Breast epithelium (tissue), 4 donors: ENCODE measurements at regions not wholly inside any gene's neighbourhood (a gene's known extent, or its start where the extent isn't known, plus 50 kb on each side); places are given as distances from the start of the nearest gene placed in this dataset.

ENCODE experiments used
- DNase-seq, 2 donors: peaks; one replicate each; pipeline ENCODE4 v3.0.0-alpha.2; 2019; ENCODE audit warnings: low spot score in 2 of 2
- H3K27ac ChIP-seq, 2 donors: fragments of 200-600 bp; sonication (generic) in 1 of 2; one replicate each; pipeline ENCODE4 v1.5.1; 2016 to 2019; ENCODE audit warnings: mild to moderate bottlenecking in 1 of 2
- H3K27me3 ChIP-seq, 2 donors: fragments of 200-600 bp; sonication (generic) in 1 of 2; one replicate each; pipeline versions ENCODE4 v1.5.1 to v1.6.0; 2017 to 2019; ENCODE audit warnings: control low read depth in 1 of 2, mild to moderate bottlenecking in 1 of 2
- H3K36me3 ChIP-seq: fragments of 200-600 bp; one replicate; pipeline ENCODE4 v1.5.1; 2019
- H3K4me1 ChIP-seq, 2 donors: fragments of 200-600 bp; sonication (generic); one replicate each; pipeline ENCODE4 v1.5.1; 2016 to 2019; ENCODE audit warnings: control low read depth in 1 of 2
- H3K4me3 ChIP-seq, 3 donors: fragments of 200-600 bp; sonication (generic); 1 replicate in 2 of 3; 2 replicates in 1 of 3; pipeline ENCODE4 v1.5.1; 2016 to 2019; ENCODE audit warnings: mild to moderate bottlenecking in 3 of 3, moderate library complexity in 2 of 3
- H3K9me3 ChIP-seq, 2 donors: fragments of 200-600 bp; sonication (generic) in 1 of 2; one replicate each; pipeline ENCODE4 v1.5.1; 2016 to 2019; ENCODE audit warnings: control low read depth in 1 of 2
- POLR2A ChIP-seq: fragments of 450-650 bp; IDR thresholded peaks from one replicate; pipeline ENCODE4 v1.6.1; 2016; ENCODE audit warnings: antibody characterized with exemption, mild to moderate bottlenecking, moderate library complexity
- POLR2AphosphoS5 ChIP-seq, 3 donors: sonication (generic); formaldehyde crosslinking; IDR thresholded peaks; one replicate each; pipeline ENCODE4 v1.6.1; 2017; ENCODE audit warnings: antibody characterized with exemption in 3 of 3
- intact Hi-C: fragments of 100-400 bp; cut with DNase I; formaldehyde crosslinking; loops from one replicate; pipeline ENCODE4 v1.15.1; 2023; ENCODE audit warnings: low total_unique reads
- TF ChIP-seq, protein P1 (sequence below), 3 donors: fragments of 450-650 bp; IDR thresholded peaks; one replicate each; pipeline ENCODE4 v1.5.1; 2016 to 2017; ENCODE audit warnings: antibody characterized with exemption in 3 of 3, mild to moderate bottlenecking in 3 of 3, moderate library complexity in 3 of 3

DNA sequence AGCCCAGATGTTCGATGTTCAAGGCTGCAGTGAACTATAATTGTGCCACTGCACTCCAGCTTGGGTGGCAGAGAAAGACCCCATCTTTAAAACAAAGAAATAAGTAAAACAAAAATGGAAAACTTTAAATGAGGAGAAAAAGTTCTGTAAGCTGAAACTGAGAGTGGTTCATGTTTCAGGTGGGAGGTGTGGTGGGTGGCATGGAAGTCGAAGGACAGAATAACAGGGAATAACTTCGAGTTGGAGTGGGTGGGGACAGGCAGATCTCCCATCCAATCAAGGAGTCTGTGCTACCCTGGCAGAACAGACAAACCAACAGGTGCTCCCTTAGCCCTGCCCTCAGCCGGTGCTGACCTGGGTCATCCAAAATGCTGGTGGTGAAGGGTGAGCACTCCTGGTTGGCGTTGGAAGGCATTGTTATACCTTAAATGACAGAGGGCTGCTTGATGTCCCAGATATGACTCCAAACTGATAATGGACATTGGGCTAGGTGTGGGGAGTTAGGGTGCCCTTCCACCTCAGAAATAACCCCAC lies 328.4 kb downstream of the DYSF start:
- intact Hi-C loops: no loop called here

DNA sequence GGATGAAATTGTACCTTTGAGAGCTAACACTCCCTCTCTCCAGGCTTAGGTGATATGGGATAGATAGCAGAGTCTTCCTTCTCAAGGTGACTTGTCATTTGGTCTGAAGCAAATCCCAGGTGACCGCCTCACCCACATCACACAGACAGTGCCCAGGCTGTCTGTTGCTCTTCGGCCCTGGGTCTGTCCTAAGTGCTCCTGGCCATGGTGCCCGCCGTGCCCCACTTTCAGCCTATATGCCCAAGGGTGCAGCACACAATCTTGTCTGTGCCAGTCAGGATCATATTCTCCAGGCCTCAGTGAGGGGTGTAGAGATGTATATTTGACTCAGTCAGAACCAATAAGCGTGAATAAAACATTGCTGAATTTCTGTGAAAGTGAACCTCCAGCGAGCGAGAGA lies 326.8 kb downstream of the DYSF start:
- Histone ChIP-seq H3K27ac (no peak overlapping the region), H3K36me3 (no peaks in the 10 kb centered on the region), H3K4me3 (no peak overlapping the region), H3K9me3 (no peaks in the 10 kb centered on the region), H3K4me1 (no peaks in the 10 kb centered on the region), H3K27me3 (no peaks in the 10 kb centered on the region)
- intact Hi-C loops: no loop called here
- TF ChIP-seq, protein P1, sequence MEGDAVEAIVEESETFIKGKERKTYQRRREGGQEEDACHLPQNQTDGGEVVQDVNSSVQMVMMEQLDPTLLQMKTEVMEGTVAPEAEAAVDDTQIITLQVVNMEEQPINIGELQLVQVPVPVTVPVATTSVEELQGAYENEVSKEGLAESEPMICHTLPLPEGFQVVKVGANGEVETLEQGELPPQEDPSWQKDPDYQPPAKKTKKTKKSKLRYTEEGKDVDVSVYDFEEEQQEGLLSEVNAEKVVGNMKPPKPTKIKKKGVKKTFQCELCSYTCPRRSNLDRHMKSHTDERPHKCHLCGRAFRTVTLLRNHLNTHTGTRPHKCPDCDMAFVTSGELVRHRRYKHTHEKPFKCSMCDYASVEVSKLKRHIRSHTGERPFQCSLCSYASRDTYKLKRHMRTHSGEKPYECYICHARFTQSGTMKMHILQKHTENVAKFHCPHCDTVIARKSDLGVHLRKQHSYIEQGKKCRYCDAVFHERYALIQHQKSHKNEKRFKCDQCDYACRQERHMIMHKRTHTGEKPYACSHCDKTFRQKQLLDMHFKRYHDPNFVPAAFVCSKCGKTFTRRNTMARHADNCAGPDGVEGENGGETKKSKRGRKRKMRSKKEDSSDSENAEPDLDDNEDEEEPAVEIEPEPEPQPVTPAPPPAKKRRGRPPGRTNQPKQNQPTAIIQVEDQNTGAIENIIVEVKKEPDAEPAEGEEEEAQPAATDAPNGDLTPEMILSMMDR (IDR thresholded peaks at IDR 0.05): no peak
- no peak for TF ChIP-seq POLR2AphosphoS5 (IDR thresholded peaks at IDR 0.05)
- no peak for TF ChIP-seq POLR2A
- DNase-seq: no peak

More for the DNA sequence above, 328.4 kb downstream of the DYSF start:
- Histone ChIP-seq H3K9me3 (no peaks in the 10 kb centered on the region), H3K27ac (no peak overlapping the region), H3K27me3 (no peaks in the 10 kb centered on the region), H3K4me3 (no peak overlapping the region), H3K4me1 (no peaks in the 10 kb centered on the region), H3K36me3 (no peaks in the 10 kb centered on the region)
- DNase-seq: no peak
- TF ChIP-seq POLR2A: no peak
- TF ChIP-seq, protein P1 (IDR thresholded peaks at IDR 0.05): no peak

DNA sequence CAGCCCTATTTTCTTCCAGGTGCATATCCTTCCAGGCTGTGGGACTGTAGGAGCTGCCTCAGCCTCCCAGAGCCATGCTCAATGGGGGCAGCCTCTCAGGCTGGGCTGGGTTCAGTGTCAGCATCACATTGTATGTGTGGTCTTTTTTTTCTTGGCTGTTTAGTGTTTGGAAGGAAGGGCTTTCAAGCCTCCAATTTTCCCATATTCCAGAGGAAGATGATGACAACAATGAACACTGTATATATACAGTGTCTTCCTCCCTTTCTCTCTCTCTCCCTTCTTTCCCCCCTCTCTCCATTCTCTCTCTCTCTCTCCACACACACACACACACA lies 326.4 kb downstream of the DYSF start:
- Histone ChIP-seq H3K36me3 (no peaks in the 10 kb centered on the region), H3K27ac (no peak overlapping the region), H3K9me3 (no peaks in the 10 kb centered on the region), H3K4me3 (no peak overlapping the region), H3K4me1 (no peaks in the 10 kb centered on the region), H3K27me3 (no peaks in the 10 kb centered on the region)
- DNase-seq: no peak
- no peak for TF ChIP-seq POLR2AphosphoS5 (IDR thresholded peaks at IDR 0.05)
- TF ChIP-seq POLR2A: no peak
- TF ChIP-seq, protein P1 (IDR thresholded peaks at IDR 0.05): no peak
- intact Hi-C loops: no loop called here

DNA sequence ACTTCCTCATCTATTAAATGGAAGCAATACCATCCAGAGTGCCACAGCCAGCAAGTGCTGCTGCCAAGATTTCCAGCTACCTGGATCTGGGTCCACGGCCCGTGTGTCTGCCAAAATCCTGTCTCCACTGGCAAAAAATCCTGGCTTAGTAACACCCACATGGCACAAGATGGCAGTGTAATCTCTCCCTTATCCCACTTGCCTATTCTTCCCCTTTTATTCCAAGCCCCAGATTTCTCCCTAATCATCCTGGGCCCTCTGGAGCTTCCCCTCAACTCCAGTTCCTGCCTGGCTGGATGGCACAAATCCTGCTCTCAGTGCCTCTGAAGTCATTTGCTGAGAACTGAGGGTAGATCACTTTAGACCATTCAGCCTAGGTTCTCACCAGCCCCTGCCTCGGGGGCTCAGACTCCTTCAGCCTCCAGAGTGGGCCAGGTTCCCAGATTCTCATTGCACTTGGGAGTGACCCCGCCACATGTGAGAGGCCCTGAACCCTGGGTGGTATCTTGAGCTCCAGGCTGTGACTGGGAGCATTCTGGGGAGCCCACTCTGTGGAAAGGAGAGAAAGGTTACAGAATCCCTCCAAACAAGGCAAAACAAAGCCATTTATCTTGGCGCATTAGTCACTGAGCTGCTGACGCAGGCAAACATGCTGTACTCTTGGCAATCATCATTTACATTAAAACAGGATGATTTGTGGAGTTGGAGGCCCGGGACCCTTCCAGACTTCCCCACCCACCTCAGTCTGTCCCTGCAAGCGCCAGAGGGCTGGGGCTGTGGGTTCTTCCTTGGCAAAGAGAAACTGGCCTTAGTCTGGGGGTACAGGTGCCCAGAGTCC lies 325.8 kb downstream of the DYSF start:
- no peaks in the 10 kb centered on the region for H3K36me3 ChIP-seq
- intact Hi-C loops: no loop called here
- H3K9me3 ChIP-seq: no peaks in the 10 kb centered on the region

DNA sequence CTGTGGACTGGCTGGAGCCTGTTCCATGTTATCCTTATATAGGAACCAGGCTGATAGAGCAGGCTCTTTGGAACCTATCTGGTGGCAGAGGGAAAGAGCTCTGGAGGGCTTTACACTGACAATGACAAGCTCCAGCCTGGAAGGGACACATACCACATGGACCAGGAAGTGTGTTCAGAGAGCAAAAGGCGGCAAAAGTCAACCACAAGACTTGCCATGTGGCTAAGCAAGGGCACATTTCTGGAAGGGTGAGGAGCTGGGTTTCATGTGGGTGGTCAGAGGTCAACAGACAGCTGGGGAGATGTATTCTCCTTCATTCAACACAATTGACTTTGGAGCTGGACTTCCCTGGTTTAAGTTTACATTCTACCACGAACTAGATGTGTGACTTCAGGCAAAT lies 325.2 kb downstream of the DYSF start:
- intact Hi-C loops: no loop called here
- TF ChIP-seq, protein P1 (IDR thresholded peaks at IDR 0.05): no peak
- no peak for TF ChIP-seq POLR2AphosphoS5 (IDR thresholded peaks at IDR 0.05)
- TF ChIP-seq POLR2A: no peak
- H3K27me3 ChIP-seq: no peaks in the 10 kb centered on the region
- H3K36me3 ChIP-seq: no peaks in the 10 kb centered on the region
- no peaks in the 10 kb centered on the region for H3K9me3 ChIP-seq
- H3K4me3 ChIP-seq: no peak overlapping the region
- H3K4me1 ChIP-seq: no peaks in the 10 kb centered on the region
- H3K27ac ChIP-seq: no peak overlapping the region
- DNase-seq: no peak

More for the DNA sequence above, 325.8 kb downstream of the DYSF start:
- H3K4me1 ChIP-seq: no peaks in the 10 kb centered on the region
- no peak overlapping the region for H3K4me3 ChIP-seq
- H3K27me3 ChIP-seq: no peaks in the 10 kb centered on the region
- no peak overlapping the region for H3K27ac ChIP-seq
- DNase-seq: no peak
- TF ChIP-seq POLR2A (no peak), POLR2AphosphoS5 (IDR thresholded peaks at IDR 0.05) (no peak)
- TF ChIP-seq, protein P1 (IDR thresholded peaks at IDR 0.05): no peak
